Nephron (organoid): ENCODE measurements at regions not wholly inside any gene's neighbourhood (a gene's known extent, or its start where the extent isn't known, plus 50 kb on each side); places are given as distances from the start of the nearest gene placed in this dataset.

Experiments
- H3K27ac Mint-ChIP-seq, 3 experiments: 2 replicates each; pipeline ENCODE4 v1.8.0; 2020; ENCODE audit warnings: mixed read lengths in 3 of 3, mild to moderate bottlenecking in 2 of 3, moderate library complexity in 1 of 3
- H3K27me3 Mint-ChIP-seq: 2 replicates; pipeline ENCODE4 v1.8.0; 2021; ENCODE audit warnings: low read depth, mild to moderate bottlenecking, moderate library complexity, mixed read lengths
- H3K36me3 Mint-ChIP-seq: 2 replicates; pipeline ENCODE4 v1.8.0; 2020; ENCODE audit warnings: low read depth, mixed read lengths
- H3K4me1 Mint-ChIP-seq: 2 replicates; pipeline ENCODE4 v1.8.0; 2020; ENCODE audit warnings: mixed read lengths
- H3K4me3 Mint-ChIP-seq, 3 experiments: 2 replicates each; pipeline ENCODE4 v1.8.0; 2020; ENCODE audit warnings: mild to moderate bottlenecking in 3 of 3, mixed read lengths in 3 of 3, moderate library complexity in 2 of 3
- H3K9me3 Mint-ChIP-seq: 2 replicates; pipeline ENCODE4 v1.8.0; 2020; ENCODE audit warnings: mixed read lengths
- TF ChIP-seq, protein P1 (sequence below), 3 experiments: fragments of 200-600 bp; sonication (generic); IDR thresholded peaks; one replicate each; pipeline ENCODE4 v1.5.0; 2021; ENCODE audit warnings: antibody characterized with exemption in 3 of 3; ENCODE audit not compliant: unreplicated experiment in 3 of 3

DNA sequence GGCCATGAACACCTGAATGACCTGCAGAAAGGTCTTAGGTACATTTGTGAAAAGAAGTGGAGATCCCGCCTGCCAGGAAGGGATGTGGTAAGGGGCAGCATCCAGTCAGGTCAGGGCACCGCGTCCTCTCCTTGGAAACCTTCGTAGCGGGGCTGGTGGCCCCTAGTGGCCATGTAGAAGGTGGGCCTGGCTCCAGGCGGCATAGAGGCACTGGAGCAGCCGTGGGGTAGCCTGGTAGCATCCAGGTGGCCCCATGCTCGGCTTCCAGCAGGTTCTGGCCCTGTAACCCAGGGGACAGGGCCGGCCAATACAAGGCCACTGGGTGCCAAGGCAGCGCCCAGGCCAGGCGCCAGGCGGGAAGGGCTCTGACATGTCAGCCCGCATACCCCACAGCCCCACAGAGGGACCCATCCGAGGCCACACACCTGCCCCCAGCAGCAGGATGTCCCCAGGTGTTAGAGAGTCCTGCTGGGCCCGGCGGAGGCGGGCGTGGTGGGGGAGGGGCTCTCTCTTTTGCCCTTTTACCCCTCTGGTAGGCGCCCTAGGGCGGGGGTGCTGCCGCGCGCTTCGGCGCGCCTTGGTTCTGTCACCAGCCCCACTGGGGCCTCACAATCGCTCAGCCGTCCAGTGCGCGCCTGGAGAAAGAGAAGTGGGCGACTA is 58.3 kb upstream of the SPATA31E1 start:
- peaks cover 4% of the 10 kb centered on the region for H3K4me1 Mint-ChIP-seq
- H3K36me3 Mint-ChIP-seq = no peaks in the 10 kb centered on the region

DNA sequence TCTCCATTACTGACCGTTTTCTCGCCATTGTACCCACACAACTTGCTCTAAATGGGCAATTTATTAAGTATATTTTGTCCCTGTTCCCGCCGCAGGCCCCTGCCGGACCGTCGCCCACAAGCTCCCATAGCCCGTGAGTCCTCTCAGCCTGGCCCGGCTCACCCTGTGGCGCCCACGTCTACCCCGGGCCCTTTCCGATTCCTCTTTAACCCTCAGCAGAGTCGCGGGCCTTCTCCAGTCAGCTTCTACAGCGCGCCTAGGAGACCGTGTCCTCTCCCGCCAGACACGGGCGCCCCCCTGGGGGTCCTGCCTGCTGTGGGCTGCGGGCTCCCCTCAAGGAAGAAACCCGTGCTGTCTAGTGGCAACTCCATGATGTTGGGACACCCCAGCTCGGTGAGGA is 57.8 kb upstream of the SPATA31E1 start:
- Mint-ChIP-seq H3K4me1 (no peaks in the 10 kb centered on the region), H3K27ac (no peak overlapping the region), H3K4me3 (no peak overlapping the region), H3K36me3 (no peaks in the 10 kb centered on the region), H3K9me3 (peaks cover 3% of the 10 kb centered on the region), H3K27me3 (peaks cover 4% of the 10 kb centered on the region)
- TF ChIP-seq, protein P1, sequence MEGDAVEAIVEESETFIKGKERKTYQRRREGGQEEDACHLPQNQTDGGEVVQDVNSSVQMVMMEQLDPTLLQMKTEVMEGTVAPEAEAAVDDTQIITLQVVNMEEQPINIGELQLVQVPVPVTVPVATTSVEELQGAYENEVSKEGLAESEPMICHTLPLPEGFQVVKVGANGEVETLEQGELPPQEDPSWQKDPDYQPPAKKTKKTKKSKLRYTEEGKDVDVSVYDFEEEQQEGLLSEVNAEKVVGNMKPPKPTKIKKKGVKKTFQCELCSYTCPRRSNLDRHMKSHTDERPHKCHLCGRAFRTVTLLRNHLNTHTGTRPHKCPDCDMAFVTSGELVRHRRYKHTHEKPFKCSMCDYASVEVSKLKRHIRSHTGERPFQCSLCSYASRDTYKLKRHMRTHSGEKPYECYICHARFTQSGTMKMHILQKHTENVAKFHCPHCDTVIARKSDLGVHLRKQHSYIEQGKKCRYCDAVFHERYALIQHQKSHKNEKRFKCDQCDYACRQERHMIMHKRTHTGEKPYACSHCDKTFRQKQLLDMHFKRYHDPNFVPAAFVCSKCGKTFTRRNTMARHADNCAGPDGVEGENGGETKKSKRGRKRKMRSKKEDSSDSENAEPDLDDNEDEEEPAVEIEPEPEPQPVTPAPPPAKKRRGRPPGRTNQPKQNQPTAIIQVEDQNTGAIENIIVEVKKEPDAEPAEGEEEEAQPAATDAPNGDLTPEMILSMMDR (IDR thresholded peaks at IDR 0.05; ENCODE audit: unreplicated experiment in 3 of 3) = no peak

More for the DNA sequence above, 58.3 kb upstream of the SPATA31E1 start:
- TF ChIP-seq, protein P1 (IDR thresholded peaks at IDR 0.05; ENCODE audit: unreplicated experiment in 3 of 3) = no peak
- Mint-ChIP-seq H3K9me3 (peaks cover 3% of the 10 kb centered on the region), H3K4me3 (no peak overlapping the region), H3K27me3 (peaks cover 4% of the 10 kb centered on the region), H3K27ac (no peak overlapping the region)

DNA sequence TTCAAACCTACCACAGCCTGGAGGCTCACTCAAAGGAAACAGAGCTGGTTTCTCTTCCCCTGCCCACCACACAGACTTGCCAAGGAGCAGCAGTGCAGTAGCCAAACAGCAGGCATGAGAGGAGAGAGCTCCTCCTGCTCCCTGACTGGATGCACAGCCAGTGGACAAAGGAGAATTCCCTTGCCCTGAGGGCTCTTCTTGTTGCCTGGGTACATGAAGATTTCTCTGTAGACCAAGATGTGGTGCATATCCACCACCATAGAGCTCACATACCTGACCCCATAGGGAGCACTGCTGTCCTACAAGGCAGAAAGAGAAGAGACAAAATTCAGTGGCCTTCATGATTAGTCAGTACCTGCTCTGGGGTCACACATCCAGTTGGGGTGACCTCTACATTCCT is 56.3 kb upstream of the SPATA31E1 start:
- H3K27ac Mint-ChIP-seq = no peak overlapping the region
- no peaks in the 10 kb centered on the region for H3K27me3 Mint-ChIP-seq
- TF ChIP-seq, protein P1 (IDR thresholded peaks at IDR 0.05; ENCODE audit: unreplicated experiment in 3 of 3) = no peak
- no peaks in the 10 kb centered on the region for H3K36me3 Mint-ChIP-seq
- no peak overlapping the region for H3K4me3 Mint-ChIP-seq
- H3K4me1 Mint-ChIP-seq = no peaks in the 10 kb centered on the region
- peaks cover 3% of the 10 kb centered on the region for H3K9me3 Mint-ChIP-seq

DNA sequence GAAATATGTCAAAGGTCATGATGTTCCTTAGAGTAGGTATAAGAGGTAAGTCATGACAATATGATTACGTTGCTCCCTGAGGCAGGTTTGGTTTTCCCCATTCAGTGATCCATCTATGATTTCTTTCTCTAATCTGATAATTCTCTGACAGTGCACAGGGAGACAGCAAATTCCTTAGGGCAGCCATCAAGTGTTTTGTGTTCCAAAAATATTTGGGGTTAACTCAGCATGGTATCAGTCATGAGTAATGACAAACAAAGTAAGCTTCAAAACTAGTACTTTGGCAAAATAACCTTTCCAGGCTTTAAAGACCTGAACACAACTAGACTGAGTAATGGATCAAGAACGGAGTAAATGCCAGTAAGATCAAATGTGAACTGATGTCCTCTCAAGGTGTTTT is 55.3 kb upstream of the SPATA31E1 start:
- Mint-ChIP-seq H3K9me3 (peaks cover 3% of the 10 kb centered on the region), H3K27me3 (no peaks in the 10 kb centered on the region), H3K36me3 (no peaks in the 10 kb centered on the region), H3K27ac (no peak overlapping the region), H3K4me1 (no peaks in the 10 kb centered on the region), H3K4me3 (no peak overlapping the region)
- TF ChIP-seq, protein P1 (IDR thresholded peaks at IDR 0.05; ENCODE audit: unreplicated experiment in 3 of 3) = no peak

DNA sequence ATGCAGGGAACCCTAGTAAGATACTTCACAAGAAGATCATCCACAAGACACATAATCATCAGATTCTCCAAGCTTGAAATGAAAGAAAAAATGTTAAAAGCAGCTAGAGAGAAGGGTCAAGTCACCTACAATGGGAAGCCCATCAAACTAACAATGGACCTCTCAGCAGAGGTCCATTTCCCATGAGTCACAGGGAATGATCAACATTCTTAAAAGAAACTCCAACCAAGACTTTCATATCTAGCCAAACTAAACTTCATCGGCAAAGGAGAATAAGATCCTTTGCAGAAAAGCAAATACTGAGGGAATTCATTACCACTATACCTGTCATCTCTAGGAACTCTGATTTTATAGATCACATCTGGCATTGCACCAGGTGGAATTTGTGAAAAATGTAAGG is 52.9 kb upstream of the SPATA31E1 start:
- peaks cover 8% of the 10 kb centered on the region for H3K27me3 Mint-ChIP-seq
- no peak overlapping the region for H3K4me3 Mint-ChIP-seq
- H3K36me3 Mint-ChIP-seq = no peaks in the 10 kb centered on the region
- TF ChIP-seq, protein P1 (IDR thresholded peaks at IDR 0.05; ENCODE audit: unreplicated experiment in 3 of 3) = no peak
- H3K9me3 Mint-ChIP-seq = no peaks in the 10 kb centered on the region
- no peak overlapping the region for H3K27ac Mint-ChIP-seq
- no peaks in the 10 kb centered on the region for H3K4me1 Mint-ChIP-seq

DNA sequence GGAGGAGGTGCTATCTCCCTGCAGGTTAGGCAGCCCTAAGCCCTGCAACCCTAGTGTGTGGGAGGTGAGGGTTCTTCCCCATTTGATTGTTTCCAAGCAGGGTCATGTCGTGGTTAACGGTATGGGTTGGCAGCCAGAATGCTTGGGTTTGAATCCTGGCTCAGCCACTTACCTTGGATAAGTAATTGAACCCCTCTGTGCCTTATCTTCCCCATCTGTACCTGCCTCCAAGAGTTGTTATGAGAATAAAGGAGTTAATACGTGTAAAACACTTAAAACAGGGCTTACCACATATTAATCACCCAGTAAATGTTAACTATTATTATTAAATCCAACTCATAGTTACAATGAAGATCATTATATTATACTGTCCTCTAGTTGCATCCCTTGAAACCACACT is 52.2 kb upstream of the SPATA31E1 start:
- Mint-ChIP-seq H3K36me3 (no peaks in the 10 kb centered on the region), H3K4me3 (no peak overlapping the region), H3K4me1 (no peaks in the 10 kb centered on the region), H3K9me3 (no peaks in the 10 kb centered on the region), H3K27ac (no peak overlapping the region), H3K27me3 (peaks cover 13% of the 10 kb centered on the region)
- TF ChIP-seq, protein P1 (IDR thresholded peaks at IDR 0.05; ENCODE audit: unreplicated experiment in 3 of 3) = no peak
